ENCODE measurements at regions not wholly inside any gene's neighbourhood (a gene's known extent, or its start where the extent isn't known, plus 50 kb on each side); places are given as distances from the start of the nearest gene placed in this dataset.

DNA sequence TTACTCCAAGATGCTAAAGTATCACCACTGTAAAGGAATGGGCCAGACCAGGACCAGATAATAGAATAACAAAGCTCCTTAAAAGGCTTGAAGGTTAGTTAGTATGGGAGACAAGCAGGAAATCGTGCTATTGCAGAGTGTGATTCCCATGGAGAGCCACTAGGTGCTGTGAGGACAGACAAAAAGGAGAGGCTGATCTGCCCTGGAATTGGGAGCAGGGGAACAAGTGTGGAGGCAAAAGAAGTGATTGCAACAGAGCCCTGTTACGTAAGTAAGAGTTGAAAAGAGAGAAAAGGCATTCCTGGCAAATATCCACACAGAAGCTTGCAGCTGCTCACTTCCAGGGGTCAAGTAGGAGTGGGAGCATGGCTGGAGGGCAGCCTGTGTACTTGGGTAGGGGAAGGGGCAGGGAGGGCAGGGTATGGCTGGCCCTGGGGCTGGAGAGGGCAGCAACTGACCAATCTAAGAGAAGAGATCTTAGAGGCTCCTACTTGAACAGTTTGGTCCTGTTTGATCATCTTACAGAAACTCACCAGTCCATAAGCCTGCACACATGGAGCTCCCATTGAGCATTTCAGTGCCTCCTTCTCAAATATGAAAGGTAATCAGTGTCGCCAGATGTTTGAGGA lies 207.7 kb upstream of the GJB5 start:
- no peak overlapping the region for H3K27ac ChIP-seq (ENCODE audit: low read depth, low read length)
- H3K4me3 ChIP-seq (ENCODE audit: low read length in 3 of 3): no peak overlapping the region
- H3K36me3 ChIP-seq (ENCODE audit: control insufficient read depth in 3 of 3, insufficient read depth in 3 of 3, low read length in 3 of 3): no peaks in the 10 kb centered on the region
- H3K4me1 ChIP-seq (ENCODE audit: control insufficient read depth in 3 of 3, insufficient read depth in 3 of 3, low read length in 3 of 3): no peaks in the 10 kb centered on the region
- peaks cover 0 to 3% (median 0%) of the 10 kb centered on the region in 3 donors for H3K27me3 ChIP-seq (ENCODE audit: control insufficient read depth in 3 of 3, insufficient read depth in 3 of 3, low read length in 3 of 3)
- no peaks in the 10 kb centered on the region for H3K9me3 ChIP-seq (ENCODE audit: control insufficient read depth in 3 of 3, low read length in 3 of 3)
- H3K9ac ChIP-seq (ENCODE audit: low read depth in 1 of 3, low read length in 3 of 3): no peak overlapping the region

GRCh38 chr1:34549199-34549598 lies 205.6 kb upstream of the GJB5 start:
- no peaks in the 10 kb centered on the region for H3K4me1 ChIP-seq (ENCODE audit: control insufficient read depth in 3 of 3, insufficient read depth in 3 of 3, low read length in 3 of 3)
- peaks cover 0 to 3% (median 0%) of the 10 kb centered on the region in 3 donors for H3K27me3 ChIP-seq (ENCODE audit: control insufficient read depth in 3 of 3, insufficient read depth in 3 of 3, low read length in 3 of 3)
- no peaks in the 10 kb centered on the region for H3K9me3 ChIP-seq (ENCODE audit: control insufficient read depth in 3 of 3, low read length in 3 of 3)
- no peaks in the 10 kb centered on the region for H3K36me3 ChIP-seq (ENCODE audit: control insufficient read depth in 3 of 3, insufficient read depth in 3 of 3, low read length in 3 of 3)
- H3K27ac ChIP-seq (ENCODE audit: low read depth, low read length): no peak overlapping the region
- H3K9ac ChIP-seq (ENCODE audit: low read depth in 1 of 3, low read length in 3 of 3): no peak overlapping the region
- no peak overlapping the region for H3K4me3 ChIP-seq (ENCODE audit: low read length in 3 of 3)

GRCh38 chr1:34578306-34578705 lies 176.5 kb upstream of the GJB5 start:
- H3K4me3 ChIP-seq (ENCODE audit: low read length in 3 of 3): no peak overlapping the region
- H3K4me1 ChIP-seq (ENCODE audit: control insufficient read depth in 3 of 3, insufficient read depth in 3 of 3, low read length in 3 of 3): no peaks in the 10 kb centered on the region
- H3K9ac ChIP-seq (ENCODE audit: low read depth in 1 of 3, low read length in 3 of 3): no peak overlapping the region
- H3K9me3 ChIP-seq (ENCODE audit: control insufficient read depth in 3 of 3, low read length in 3 of 3): peaks cover 0 to 2% (median 0%) of the 10 kb centered on the region in 3 donors
- H3K27ac ChIP-seq (ENCODE audit: low read depth, low read length): no peak overlapping the region
- H3K36me3 ChIP-seq (ENCODE audit: control insufficient read depth in 3 of 3, insufficient read depth in 3 of 3, low read length in 3 of 3): no peaks in the 10 kb centered on the region
- peaks cover 0 to 11% (median 0%) of the 10 kb centered on the region in 3 donors for H3K27me3 ChIP-seq (ENCODE audit: control insufficient read depth in 3 of 3, insufficient read depth in 3 of 3, low read length in 3 of 3)

GRCh38 chr1:34582356-34582755 lies 172.5 kb upstream of the GJB5 start:
- Histone ChIP-seq H3K4me1 (ENCODE audit: control insufficient read depth in 3 of 3, insufficient read depth in 3 of 3, low read length in 3 of 3) (no peaks in the 10 kb centered on the region), H3K9me3 (ENCODE audit: control insufficient read depth in 3 of 3, low read length in 3 of 3) (peaks cover 0 to 2% (median 0%) of the 10 kb centered on the region in 3 donors), H3K27ac (ENCODE audit: low read depth, low read length) (no peak overlapping the region), H3K4me3 (ENCODE audit: low read length in 3 of 3) (no peak overlapping the region), H3K36me3 (ENCODE audit: control insufficient read depth in 3 of 3, insufficient read depth in 3 of 3, low read length in 3 of 3) (no peaks in the 10 kb centered on the region), H3K27me3 (ENCODE audit: control insufficient read depth in 3 of 3, insufficient read depth in 3 of 3, low read length in 3 of 3) (peaks cover 0 to 11% (median 3%) of the 10 kb centered on the region in 3 donors), H3K9ac (ENCODE audit: low read depth in 1 of 3, low read length in 3 of 3) (no peak overlapping the region)

GRCh38 chr1:34587761-34588160 lies 167.1 kb upstream of the GJB5 start:
- Histone ChIP-seq H3K36me3 (ENCODE audit: control insufficient read depth in 3 of 3, insufficient read depth in 3 of 3, low read length in 3 of 3) (no peaks in the 10 kb centered on the region), H3K9me3 (ENCODE audit: control insufficient read depth in 3 of 3, low read length in 3 of 3) (no peaks in the 10 kb centered on the region), H3K27ac (ENCODE audit: low read depth, low read length) (no peak overlapping the region), H3K27me3 (ENCODE audit: control insufficient read depth in 3 of 3, insufficient read depth in 3 of 3, low read length in 3 of 3) (peaks cover 0 to 7% (median 3%) of the 10 kb centered on the region in 3 donors), H3K4me3 (ENCODE audit: low read length in 3 of 3) (no peak overlapping the region), H3K9ac (ENCODE audit: low read depth in 1 of 3, low read length in 3 of 3) (no peak overlapping the region), H3K4me1 (ENCODE audit: control insufficient read depth in 3 of 3, insufficient read depth in 3 of 3, low read length in 3 of 3) (no peaks in the 10 kb centered on the region)

GRCh38 chr1:34590211-34590623 lies 164.6 kb upstream of the GJB5 start:
- Histone ChIP-seq H3K27me3 (ENCODE audit: control insufficient read depth in 3 of 3, insufficient read depth in 3 of 3, low read length in 3 of 3) (peaks cover 0 to 6% (median 3%) of the 10 kb centered on the region in 3 donors), H3K4me1 (ENCODE audit: control insufficient read depth in 3 of 3, insufficient read depth in 3 of 3, low read length in 3 of 3) (no peaks in the 10 kb centered on the region), H3K9me3 (ENCODE audit: control insufficient read depth in 3 of 3, low read length in 3 of 3) (no peaks in the 10 kb centered on the region), H3K4me3 (ENCODE audit: low read length in 3 of 3) (no peak overlapping the region), H3K27ac (ENCODE audit: low read depth, low read length) (no peak overlapping the region), H3K9ac (ENCODE audit: low read depth in 1 of 3, low read length in 3 of 3) (no peak overlapping the region), H3K36me3 (ENCODE audit: control insufficient read depth in 3 of 3, insufficient read depth in 3 of 3, low read length in 3 of 3) (no peaks in the 10 kb centered on the region)

GRCh38 chr1:34591751-34592629 lies 162.9 kb upstream of the GJB5 start:
- Histone ChIP-seq H3K4me1 (ENCODE audit: control insufficient read depth in 3 of 3, insufficient read depth in 3 of 3, low read length in 3 of 3) (no peaks in the 10 kb centered on the region), H3K36me3 (ENCODE audit: control insufficient read depth in 3 of 3, insufficient read depth in 3 of 3, low read length in 3 of 3) (no peaks in the 10 kb centered on the region), H3K27me3 (ENCODE audit: control insufficient read depth in 3 of 3, insufficient read depth in 3 of 3, low read length in 3 of 3) (peaks cover 0 to 6% (median 0%) of the 10 kb centered on the region in 3 donors), H3K9ac (ENCODE audit: low read depth in 1 of 3, low read length in 3 of 3) (no peak overlapping the region), H3K4me3 (ENCODE audit: low read length in 3 of 3) (no peak overlapping the region), H3K9me3 (ENCODE audit: control insufficient read depth in 3 of 3, low read length in 3 of 3) (no peaks in the 10 kb centered on the region), H3K27ac (ENCODE audit: low read depth, low read length) (no peak overlapping the region)

- no peak overlapping the region for H3K9ac ChIP-seq (ENCODE audit: low read depth in 1 of 3, low read length in 3 of 3)
- no peaks in the 10 kb centered on the region for H3K4me1 ChIP-seq (ENCODE audit: control insufficient read depth in 3 of 3, insufficient read depth in 3 of 3, low read length in 3 of 3)
- H3K27ac ChIP-seq (ENCODE audit: low read depth, low read length): no peak overlapping the region
- H3K9me3 ChIP-seq (ENCODE audit: control insufficient read depth in 3 of 3, low read length in 3 of 3): no peaks in the 10 kb centered on the region
- H3K36me3 ChIP-seq (ENCODE audit: control insufficient read depth in 3 of 3, insufficient read depth in 3 of 3, low read length in 3 of 3): no peaks in the 10 kb centered on the region
- no peak overlapping the region for H3K4me3 ChIP-seq (ENCODE audit: low read length in 3 of 3)
- peaks cover 0 to 37% (median 7%) of the 10 kb centered on the region in 3 donors for H3K27me3 ChIP-seq (ENCODE audit: control insufficient read depth in 3 of 3, insufficient read depth in 3 of 3, low read length in 3 of 3)
Observed at GRCh38 chr1:34597877-34598514, 156.9 kb upstream of the GJB5 start.

DNA sequence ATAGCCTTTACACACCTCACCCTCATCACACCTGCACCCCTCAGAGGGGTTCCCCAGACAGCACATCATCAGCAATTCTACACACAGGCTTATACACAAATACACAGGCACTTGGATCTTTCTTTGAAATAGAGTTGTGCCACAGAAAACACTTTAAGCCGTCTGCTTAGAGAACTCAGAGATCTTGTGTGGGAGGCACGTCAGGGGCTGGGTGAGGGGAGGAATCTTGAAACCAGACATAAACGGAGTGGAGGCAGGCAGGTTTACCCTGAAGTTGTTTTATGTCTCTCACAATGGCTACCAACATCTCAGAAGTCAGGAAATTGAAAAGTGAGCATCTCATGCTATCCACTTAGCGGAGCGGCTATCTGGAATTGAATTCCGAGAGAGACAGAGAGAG lies 151.9 kb upstream of the GJB5 start:
- H3K9me3 ChIP-seq (ENCODE audit: control insufficient read depth in 3 of 3, low read length in 3 of 3): no peaks in the 10 kb centered on the region
- no peaks in the 10 kb centered on the region for H3K36me3 ChIP-seq (ENCODE audit: control insufficient read depth in 3 of 3, insufficient read depth in 3 of 3, low read length in 3 of 3)
- no peak overlapping the region for H3K27ac ChIP-seq (ENCODE audit: low read depth, low read length)
- H3K9ac ChIP-seq (ENCODE audit: low read depth in 1 of 3, low read length in 3 of 3): no peak overlapping the region
- no peak overlapping the region for H3K4me3 ChIP-seq (ENCODE audit: low read length in 3 of 3)
- H3K27me3 ChIP-seq (ENCODE audit: control insufficient read depth in 3 of 3, insufficient read depth in 3 of 3, low read length in 3 of 3): peaks cover 2 to 40% (median 7%) of the 10 kb centered on the region in 3 donors
- no peaks in the 10 kb centered on the region for H3K4me1 ChIP-seq (ENCODE audit: control insufficient read depth in 3 of 3, insufficient read depth in 3 of 3, low read length in 3 of 3)

DNA sequence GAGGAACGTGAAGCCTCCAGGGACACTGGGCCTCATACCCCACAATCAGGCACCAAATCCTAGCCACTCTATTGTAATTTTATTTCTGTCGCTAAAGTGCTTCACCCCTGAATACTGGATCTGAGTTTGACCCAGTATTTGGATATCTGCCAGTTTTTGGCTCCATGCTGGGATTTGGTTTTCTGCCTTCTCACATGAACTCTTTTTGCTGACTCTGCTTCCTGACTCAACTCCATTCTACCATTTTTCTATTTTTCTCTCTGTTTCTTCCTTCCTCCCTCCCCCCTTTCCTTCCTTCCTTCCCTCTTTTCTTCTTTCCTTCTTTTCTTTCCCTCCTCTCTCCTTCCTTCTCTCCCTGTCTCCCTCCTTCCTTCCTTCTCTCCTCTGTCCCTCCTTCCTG lies 151.3 kb upstream of the GJB5 start:
- Histone ChIP-seq H3K9ac (ENCODE audit: low read depth in 1 of 3, low read length in 3 of 3) (no peak overlapping the region), H3K27me3 (ENCODE audit: control insufficient read depth in 3 of 3, insufficient read depth in 3 of 3, low read length in 3 of 3) (peaks cover 7 to 39% (median 7%) of the 10 kb centered on the region in 3 donors), H3K27ac (ENCODE audit: low read depth, low read length) (no peak overlapping the region), H3K4me1 (ENCODE audit: control insufficient read depth in 3 of 3, insufficient read depth in 3 of 3, low read length in 3 of 3) (no peaks in the 10 kb centered on the region), H3K4me3 (ENCODE audit: low read length in 3 of 3) (no peak overlapping the region), H3K36me3 (ENCODE audit: control insufficient read depth in 3 of 3, insufficient read depth in 3 of 3, low read length in 3 of 3) (no peaks in the 10 kb centered on the region), H3K9me3 (ENCODE audit: control insufficient read depth in 3 of 3, low read length in 3 of 3) (no peaks in the 10 kb centered on the region)

Data from skeletal muscle tissue (tissue), 3 donors.